HG03575 (cell line): ENCODE measurements at regions not wholly inside any gene's neighbourhood (a gene's known extent, or its start where the extent isn't known, plus 50 kb on each side); places are given as distances from the start of the nearest gene placed in this dataset.
"Not testable (repeated sequence)": the region's sequence is repeated elsewhere in the genome, so short reads cannot be mapped to it uniquely, and the experiment has no call there.

Source experiments
- ATAC-seq: cut with Tn5 transposase; IDR thresholded peaks from one replicate; pipeline ENCODE4 v1.9.1; 2021; ENCODE audit not compliant: unreplicated experiment, insufficient number of reproducible peaks, low FRiP score; ENCODE audit errors: extremely low read depth

- ATAC-seq, result no peak
Observed at GRCh38 chr13:91216928-91217700, 130.4 kb upstream of the MIR17HG start.

- no peak for ATAC-seq
Observed at GRCh38 chr13:91219201-91219600, 128.3 kb upstream of the MIR17HG start.

GRCh38 chr13:91220872-91221271, 126.6 kb upstream of the MIR17HG start:
- ATAC-seq, result no peak

- ATAC-seq, result no peak
Observed at GRCh38 chr13:91228108-91228507, 119.4 kb upstream of the MIR17HG start.

GRCh38 chr13:91228940-91229339, 118.5 kb upstream of the MIR17HG start:
- ATAC-seq, result no peak

GRCh38 chr13:91232716-91233115, 114.8 kb upstream of the MIR17HG start:
- ATAC-seq, result no peak

- ATAC-seq, result no peak
Observed at GRCh38 chr13:91233291-91233690, 114.2 kb upstream of the MIR17HG start.

- no peak for ATAC-seq
Observed at GRCh38 chr13:91236182-91236581, 111.3 kb upstream of the MIR17HG start.

GRCh38 chr13:91236921-91237320, 110.6 kb upstream of the MIR17HG start:
- ATAC-seq, result no peak

- ATAC-seq, result no peak
Observed at GRCh38 chr13:91238036-91238435, 109.5 kb upstream of the MIR17HG start.

- ATAC-seq, result no peak
Observed at GRCh38 chr13:91240341-91240740, 107.1 kb upstream of the MIR17HG start.

GRCh38 chr13:91241221-91241933, 106.1 kb upstream of the MIR17HG start:
- ATAC-seq, result no peak

- ATAC-seq, result no peak
Observed at GRCh38 chr13:91242652-91243051, 104.8 kb upstream of the MIR17HG start.

- ATAC-seq, result no peak
Observed at GRCh38 chr13:91245288-91245687, 102.2 kb upstream of the MIR17HG start.

- ATAC-seq, result no peak
Observed at GRCh38 chr13:91247768-91248167, 99.7 kb upstream of the MIR17HG start.

- no peak for ATAC-seq
Observed at GRCh38 chr13:91248249-91248648, 99.2 kb upstream of the MIR17HG start.

GRCh38 chr13:91249370-91249769, 98.1 kb upstream of the MIR17HG start:
- no peak for ATAC-seq

- ATAC-seq, result no peak
Observed at GRCh38 chr13:91249861-91250260, 97.6 kb upstream of the MIR17HG start.

GRCh38 chr13:91251573-91251972, 95.9 kb upstream of the MIR17HG start:
- not testable (repeated sequence) for ATAC-seq

- no peak for ATAC-seq
Observed at GRCh38 chr13:91264484-91264883, 83.0 kb upstream of the MIR17HG start.
